ENCODE measurements at regions not wholly inside any gene's neighbourhood (a gene's known extent, or its start where the extent isn't known, plus 50 kb on each side); places are given as distances from the start of the nearest gene placed in this dataset.

DNA sequence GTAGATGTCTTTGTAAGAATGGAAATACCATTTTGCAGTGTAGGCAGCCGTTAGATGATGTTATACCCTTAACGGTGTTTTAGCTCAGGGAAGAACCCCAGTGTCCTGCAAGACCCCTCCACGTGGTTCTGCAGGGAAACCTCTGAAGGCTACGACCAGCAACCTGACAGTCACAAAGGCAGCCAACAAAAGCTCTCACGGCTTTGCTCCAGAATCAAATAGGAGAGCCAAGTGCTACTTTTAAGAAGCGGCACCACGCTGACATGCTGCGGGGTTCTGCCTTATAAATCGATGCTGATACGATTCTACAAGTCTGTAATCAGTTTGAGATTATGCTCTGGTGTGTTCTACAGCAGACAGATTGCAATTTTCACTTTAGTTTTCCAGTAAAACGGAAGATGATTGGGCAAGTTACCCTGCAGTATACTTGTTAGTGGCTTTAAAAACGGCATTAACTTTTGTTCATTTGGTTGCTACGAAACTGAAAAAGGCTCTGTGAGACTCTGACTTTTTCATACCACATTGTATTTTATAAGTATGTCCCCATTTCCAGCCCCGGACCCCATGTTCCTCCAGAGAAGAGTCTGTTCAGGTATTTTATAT, 312.9 kb downstream of the SAMD5 start:
- TF ChIP-seq, protein P1, sequence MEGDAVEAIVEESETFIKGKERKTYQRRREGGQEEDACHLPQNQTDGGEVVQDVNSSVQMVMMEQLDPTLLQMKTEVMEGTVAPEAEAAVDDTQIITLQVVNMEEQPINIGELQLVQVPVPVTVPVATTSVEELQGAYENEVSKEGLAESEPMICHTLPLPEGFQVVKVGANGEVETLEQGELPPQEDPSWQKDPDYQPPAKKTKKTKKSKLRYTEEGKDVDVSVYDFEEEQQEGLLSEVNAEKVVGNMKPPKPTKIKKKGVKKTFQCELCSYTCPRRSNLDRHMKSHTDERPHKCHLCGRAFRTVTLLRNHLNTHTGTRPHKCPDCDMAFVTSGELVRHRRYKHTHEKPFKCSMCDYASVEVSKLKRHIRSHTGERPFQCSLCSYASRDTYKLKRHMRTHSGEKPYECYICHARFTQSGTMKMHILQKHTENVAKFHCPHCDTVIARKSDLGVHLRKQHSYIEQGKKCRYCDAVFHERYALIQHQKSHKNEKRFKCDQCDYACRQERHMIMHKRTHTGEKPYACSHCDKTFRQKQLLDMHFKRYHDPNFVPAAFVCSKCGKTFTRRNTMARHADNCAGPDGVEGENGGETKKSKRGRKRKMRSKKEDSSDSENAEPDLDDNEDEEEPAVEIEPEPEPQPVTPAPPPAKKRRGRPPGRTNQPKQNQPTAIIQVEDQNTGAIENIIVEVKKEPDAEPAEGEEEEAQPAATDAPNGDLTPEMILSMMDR (IDR thresholded peaks at IDR 0.05): no peak
- no peak for TF ChIP-seq POLR2A (IDR thresholded peaks at IDR 0.05)
- no peak for TF ChIP-seq EP300 (IDR thresholded peaks at IDR 0.05)

Measured in tibial nerve (tissue), 4 donors.